WI38 (cell line): ENCODE measurements at regions not wholly inside any gene's neighbourhood (a gene's known extent, or its start where the extent isn't known, plus 50 kb on each side); places are given as distances from the start of the nearest gene placed in this dataset.

Experiments used
- H3K4me3 ChIP-seq: 2 replicates; pipeline ENCODE4 v1.5.1; 2011; ENCODE audit warnings: low read depth, mild to moderate bottlenecking, control low read depth, low read length
- TF ChIP-seq, protein P1 (sequence below): IDR thresholded peaks from 2 replicates; pipeline ENCODE4 v1.5.1; 2012; ENCODE audit warnings: low read depth, mild to moderate bottlenecking, control low read depth, low read length

DNA sequence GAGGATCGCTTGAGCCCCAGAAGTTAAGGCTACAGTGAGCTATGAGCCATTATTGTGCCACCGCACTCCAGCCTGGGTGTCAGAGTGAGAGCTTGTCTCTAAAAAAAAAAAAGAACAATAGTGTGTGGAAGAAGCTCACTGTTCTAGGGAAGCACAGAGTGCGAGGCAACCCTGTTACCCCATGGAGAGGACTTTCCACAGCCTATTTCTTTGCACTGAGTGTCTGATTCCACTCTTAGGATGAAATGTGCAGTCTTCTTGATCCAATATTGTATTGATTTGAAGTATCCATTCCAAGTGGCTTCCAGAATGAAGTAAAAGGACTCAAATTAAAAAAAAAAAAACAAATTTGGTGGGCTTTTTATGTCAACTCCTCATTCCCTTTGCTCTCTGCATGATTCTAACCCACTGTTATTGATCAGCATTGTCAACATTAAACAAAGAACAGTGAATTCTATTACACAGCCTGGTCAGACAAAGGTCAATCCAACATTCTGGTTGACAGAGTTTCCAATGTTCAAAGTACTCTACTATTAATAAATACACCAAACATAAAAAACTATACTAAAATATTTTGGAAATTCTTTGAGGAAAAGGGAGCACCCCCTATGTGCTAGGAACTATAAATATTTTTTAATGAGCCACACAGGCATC, 150.2 kb upstream of the PTPRG start:
- TF ChIP-seq, protein P1, sequence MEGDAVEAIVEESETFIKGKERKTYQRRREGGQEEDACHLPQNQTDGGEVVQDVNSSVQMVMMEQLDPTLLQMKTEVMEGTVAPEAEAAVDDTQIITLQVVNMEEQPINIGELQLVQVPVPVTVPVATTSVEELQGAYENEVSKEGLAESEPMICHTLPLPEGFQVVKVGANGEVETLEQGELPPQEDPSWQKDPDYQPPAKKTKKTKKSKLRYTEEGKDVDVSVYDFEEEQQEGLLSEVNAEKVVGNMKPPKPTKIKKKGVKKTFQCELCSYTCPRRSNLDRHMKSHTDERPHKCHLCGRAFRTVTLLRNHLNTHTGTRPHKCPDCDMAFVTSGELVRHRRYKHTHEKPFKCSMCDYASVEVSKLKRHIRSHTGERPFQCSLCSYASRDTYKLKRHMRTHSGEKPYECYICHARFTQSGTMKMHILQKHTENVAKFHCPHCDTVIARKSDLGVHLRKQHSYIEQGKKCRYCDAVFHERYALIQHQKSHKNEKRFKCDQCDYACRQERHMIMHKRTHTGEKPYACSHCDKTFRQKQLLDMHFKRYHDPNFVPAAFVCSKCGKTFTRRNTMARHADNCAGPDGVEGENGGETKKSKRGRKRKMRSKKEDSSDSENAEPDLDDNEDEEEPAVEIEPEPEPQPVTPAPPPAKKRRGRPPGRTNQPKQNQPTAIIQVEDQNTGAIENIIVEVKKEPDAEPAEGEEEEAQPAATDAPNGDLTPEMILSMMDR, result no peak
- no peak overlapping the region for H3K4me3 ChIP-seq

DNA sequence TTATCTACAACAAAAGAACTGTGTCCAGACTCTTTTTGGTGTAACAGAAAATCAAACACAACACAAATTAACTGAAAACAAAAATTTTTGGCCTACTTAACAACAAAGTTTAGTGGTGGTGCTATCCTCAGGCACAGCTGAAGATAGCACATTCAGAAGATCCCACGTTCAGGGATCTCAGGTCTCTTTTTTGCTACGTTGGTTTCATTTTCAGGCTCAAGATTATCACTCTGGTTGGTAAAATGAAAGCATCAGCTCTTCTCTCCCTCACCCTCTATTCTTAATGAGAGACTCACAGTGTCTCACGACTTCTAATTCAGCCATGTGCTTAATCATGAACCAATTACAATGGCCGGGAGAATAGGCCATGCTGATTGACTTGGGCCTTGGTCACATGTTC, 146.9 kb upstream of the PTPRG start:
- H3K4me3 ChIP-seq, result no peak overlapping the region
- TF ChIP-seq, protein P1, result no peak

DNA sequence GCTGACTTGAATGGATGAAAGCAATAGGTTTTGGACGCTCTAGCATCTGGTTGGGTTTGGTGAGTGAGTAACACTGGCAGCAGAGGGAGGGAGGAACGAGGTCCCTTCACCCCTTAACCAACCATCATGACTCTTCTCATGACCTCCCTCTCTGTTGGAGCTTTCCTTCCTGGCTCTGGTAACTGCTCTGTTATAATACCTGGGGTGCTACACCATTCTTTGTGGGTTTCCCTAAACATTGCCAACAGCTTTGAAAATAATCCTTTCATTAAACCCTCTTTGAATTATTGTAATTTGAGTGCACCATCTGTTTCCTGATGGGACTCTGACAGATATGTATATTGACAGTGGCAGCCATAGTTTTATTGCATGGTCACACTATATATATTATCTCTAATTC, 146.2 kb upstream of the PTPRG start:
- TF ChIP-seq, protein P1, result no peak
- H3K4me3 ChIP-seq, result no peak overlapping the region

DNA sequence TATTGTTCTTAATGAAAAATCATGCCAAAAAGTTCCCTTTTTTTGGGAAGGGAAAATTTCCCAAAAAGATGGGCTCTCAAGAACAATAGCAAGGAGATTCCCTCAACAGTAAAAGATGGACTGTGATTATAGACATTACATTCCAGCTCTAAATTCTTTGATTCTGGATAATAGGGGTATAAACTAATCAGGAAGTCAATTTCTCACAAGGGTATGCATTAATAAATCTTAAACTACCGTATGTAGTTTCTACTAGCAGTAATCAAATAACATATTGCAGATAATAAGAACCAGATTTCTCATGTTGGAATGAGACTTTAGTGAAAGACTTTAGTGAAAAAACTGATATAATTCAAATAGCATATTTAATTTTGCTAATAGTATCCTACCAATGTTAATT, 144.8 kb upstream of the PTPRG start:
- H3K4me3 ChIP-seq, result no peak overlapping the region
- TF ChIP-seq, protein P1, result no peak

DNA sequence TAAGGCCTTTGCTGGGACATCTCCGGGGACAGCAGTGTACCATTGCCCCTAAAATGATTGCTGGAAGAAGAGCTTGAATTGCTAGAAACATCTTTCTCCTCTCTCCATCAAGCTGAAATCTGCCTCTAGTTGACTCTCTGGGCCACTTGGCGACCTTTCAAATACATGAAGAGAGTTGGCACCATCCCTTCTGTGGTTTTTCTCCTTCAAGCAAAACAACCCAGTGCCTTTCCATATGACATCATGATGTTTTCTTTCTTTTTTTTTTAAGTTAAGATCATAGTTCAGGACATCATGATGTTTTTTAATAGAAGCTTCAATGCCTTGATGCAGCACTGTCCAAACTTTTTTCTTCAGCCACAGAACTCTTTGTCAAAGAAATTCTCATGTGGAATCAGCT, 144.0 kb upstream of the PTPRG start:
- H3K4me3 ChIP-seq, result no peak overlapping the region
- TF ChIP-seq, protein P1, result no peak

DNA sequence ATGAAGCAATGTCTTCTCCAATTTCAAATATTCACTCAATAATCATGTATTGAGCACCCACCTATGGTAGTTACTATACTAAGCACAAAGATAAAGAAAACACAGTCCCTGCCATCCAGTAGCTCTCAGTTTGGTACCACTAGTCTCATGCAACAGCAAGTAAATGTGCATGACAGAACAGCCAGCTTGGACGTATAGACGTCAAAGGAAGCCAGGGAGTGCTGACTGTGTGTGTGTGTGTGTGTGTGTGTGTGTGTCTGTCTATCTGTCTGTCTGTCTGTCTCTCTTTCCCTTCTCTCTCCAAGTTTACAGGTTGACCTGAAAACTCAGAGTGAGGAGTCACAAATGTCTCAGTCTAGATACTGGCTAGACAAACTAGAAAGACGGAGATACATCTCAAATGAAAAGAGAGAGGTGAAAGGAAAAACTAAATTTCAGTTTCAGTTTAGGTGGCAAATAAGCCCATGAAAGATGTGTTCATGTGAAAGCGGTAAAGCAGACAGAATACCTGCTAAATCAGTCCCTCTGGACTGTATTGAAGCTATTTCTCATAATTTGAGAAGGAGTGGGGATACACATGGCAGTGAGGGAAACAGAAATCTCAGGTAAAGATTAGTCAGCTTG, 141.1 kb upstream of the PTPRG start:
- no peak overlapping the region for H3K4me3 ChIP-seq
- TF ChIP-seq, protein P1, result no peak

DNA sequence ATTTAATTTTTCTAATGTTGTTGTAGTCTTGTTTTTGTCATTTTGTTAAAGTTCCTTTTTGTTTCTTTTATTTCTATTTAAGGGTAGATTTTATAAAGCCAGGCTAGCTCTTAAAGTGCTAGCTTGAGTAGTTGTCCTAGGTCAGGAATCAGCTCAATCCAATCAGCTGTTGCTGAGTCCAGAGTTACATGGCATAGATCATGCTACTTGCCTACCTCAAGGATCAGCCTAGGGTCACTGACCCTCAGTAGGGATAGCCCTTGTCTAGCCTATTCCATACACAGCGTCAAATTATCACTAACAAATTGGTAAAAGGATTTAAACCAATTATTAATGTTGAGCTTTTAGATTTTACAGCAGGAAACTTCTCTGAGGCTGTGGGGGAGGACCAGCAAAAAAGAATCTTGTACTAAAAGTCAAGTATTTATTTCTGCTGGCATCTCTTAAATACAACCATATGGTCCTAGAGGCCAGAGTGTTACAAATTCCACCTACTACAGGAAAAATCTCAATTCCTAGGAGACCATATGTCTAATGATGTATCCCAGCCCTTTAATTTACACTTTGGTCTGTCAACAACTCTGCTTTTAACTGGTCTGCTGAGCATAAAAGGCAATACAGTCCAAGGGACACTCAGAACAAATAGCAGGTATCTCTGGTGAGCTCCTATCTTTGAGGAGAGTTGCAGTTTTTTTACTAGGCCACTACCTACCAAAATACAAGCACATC, 138.3 kb upstream of the PTPRG start:
- TF ChIP-seq, protein P1, result no peak
- H3K4me3 ChIP-seq, result no peak overlapping the region
